ENCODE measurements at regions not wholly inside any gene's neighbourhood (a gene's known extent, or its start where the extent isn't known, plus 50 kb on each side); places are given as distances from the start of the nearest gene placed in this dataset.

- in situ Hi-C loops (cut with HindIII; ENCODE audit: low sequenced_read_pairs) = no loop called here
- TF ChIP-seq CTCF (IDR thresholded peaks at IDR 0.05; ENCODE audit: low read depth, low read length, missing control alignments) = no peak
- H3K4me3 ChIP-seq (ENCODE audit: low read depth, low read length) = no peak overlapping the region
- DNase-seq (ENCODE audit: low read depth) = no peak
Measured at GRCh38 chr3:124142389-124142970, 150.6 kb upstream of the ROPN1 start.

- TF ChIP-seq CTCF (IDR thresholded peaks at IDR 0.05; ENCODE audit: low read depth, low read length, missing control alignments) = no peak
- in situ Hi-C loops (cut with HindIII; ENCODE audit: low sequenced_read_pairs) = no loop called here
- no peak overlapping the region for H3K4me3 ChIP-seq (ENCODE audit: low read depth, low read length)
- DNase-seq (ENCODE audit: low read depth) = no peak
Measured at GRCh38 chr3:124143047-124143446, 151.1 kb upstream of the ROPN1 start.

GRCh38 chr3:124144035-124144814 is 152.3 kb upstream of the ROPN1 start:
- no peak overlapping the region for H3K4me3 ChIP-seq (ENCODE audit: low read depth, low read length)
- no peak for TF ChIP-seq CTCF (IDR thresholded peaks at IDR 0.05; ENCODE audit: low read depth, low read length, missing control alignments)
- DNase-seq (ENCODE audit: low read depth) = no peak
- in situ Hi-C loops (cut with HindIII; ENCODE audit: low sequenced_read_pairs) = no loop called here

- TF ChIP-seq CTCF (IDR thresholded peaks at IDR 0.05; ENCODE audit: low read depth, low read length, missing control alignments) = no peak
- in situ Hi-C loops (cut with HindIII; ENCODE audit: low sequenced_read_pairs) = no loop called here
- no peak for DNase-seq (ENCODE audit: low read depth)
- H3K4me3 ChIP-seq (ENCODE audit: low read depth, low read length) = no peak overlapping the region
Measured at GRCh38 chr3:124147429-124147828, 155.5 kb upstream of the ROPN1 start.

- no peak for DNase-seq (ENCODE audit: low read depth)
- no peak for TF ChIP-seq CTCF (IDR thresholded peaks at IDR 0.05; ENCODE audit: low read depth, low read length, missing control alignments)
- in situ Hi-C loops (cut with HindIII; ENCODE audit: low sequenced_read_pairs) = no loop called here
- no peak overlapping the region for H3K4me3 ChIP-seq (ENCODE audit: low read depth, low read length)
Measured at GRCh38 chr3:124147946-124148345, 156.0 kb upstream of the ROPN1 start.

- in situ Hi-C loops (cut with HindIII; ENCODE audit: low sequenced_read_pairs) = no loop called here
- no peak overlapping the region for H3K4me3 ChIP-seq (ENCODE audit: low read depth, low read length)
- DNase-seq (ENCODE audit: low read depth) = no peak
- TF ChIP-seq CTCF (IDR thresholded peaks at IDR 0.05; ENCODE audit: low read depth, low read length, missing control alignments) = no peak
Measured at GRCh38 chr3:124149081-124149480, 157.2 kb upstream of the ROPN1 start.
